GM18511 (cell line): ENCODE measurements at regions not wholly inside any gene's neighbourhood (a gene's known extent, or its start where the extent isn't known, plus 50 kb on each side); places are given as distances from the start of the nearest gene placed in this dataset.
"Not testable (repeated sequence)": the region's sequence is repeated elsewhere in the genome, so short reads cannot be mapped to it uniquely, and the experiment has no call there.

Experiments
- ATAC-seq: cut with Tn5 transposase; IDR thresholded peaks from one replicate; pipeline ENCODE4 v1.9.1; 2021; ENCODE audit warnings: mild to moderate bottlenecking, moderate library complexity; ENCODE audit not compliant: unreplicated experiment

- ATAC-seq = not testable (repeated sequence)
Observed at GRCh38 chr2:187610450-187610849, 56.2 kb upstream of the TFPI start.

GRCh38 chr2:187612857-187613256 lies 58.6 kb upstream of the TFPI start:
- no peak for ATAC-seq

GRCh38 chr2:187614756-187615155 lies 60.5 kb upstream of the TFPI start:
- no peak for ATAC-seq

- ATAC-seq = no peak
Observed at GRCh38 chr2:187615364-187615763, 61.1 kb upstream of the TFPI start.

GRCh38 chr2:187615902-187616301 lies 61.7 kb upstream of the TFPI start:
- ATAC-seq = no peak

GRCh38 chr2:187617120-187617519 lies 62.9 kb upstream of the TFPI start:
- no peak for ATAC-seq

- ATAC-seq = no peak
Observed at GRCh38 chr2:187617905-187618304, 63.7 kb upstream of the TFPI start.

- no peak for ATAC-seq
Observed at GRCh38 chr2:187618813-187619212, 64.6 kb upstream of the TFPI start.

GRCh38 chr2:187627153-187627552 lies 72.9 kb upstream of the TFPI start:
- ATAC-seq = no peak

GRCh38 chr2:187636731-187637391 lies 82.6 kb upstream of the TFPI start:
- not testable (repeated sequence) for ATAC-seq

GRCh38 chr2:187637392-187637740 lies 83.1 kb upstream of the TFPI start:
- not testable (repeated sequence) for ATAC-seq

- ATAC-seq = not testable (repeated sequence)
Observed at GRCh38 chr2:187637771-187638170, 83.5 kb upstream of the TFPI start.

GRCh38 chr2:187638840-187639239 lies 84.6 kb upstream of the TFPI start:
- no peak for ATAC-seq

- no peak for ATAC-seq
Observed at GRCh38 chr2:187640926-187641510, 86.8 kb upstream of the TFPI start.

GRCh38 chr2:187642498-187642897 lies 88.3 kb upstream of the TFPI start:
- ATAC-seq = no peak

- no peak for ATAC-seq
Observed at GRCh38 chr2:187644486-187644885, 90.3 kb upstream of the TFPI start.

- no peak for ATAC-seq
Observed at GRCh38 chr2:187644981-187645380, 90.7 kb upstream of the TFPI start.

GRCh38 chr2:187646556-187646955 lies 92.3 kb upstream of the TFPI start:
- no peak for ATAC-seq

GRCh38 chr2:187654535-187654934 lies 100.3 kb upstream of the TFPI start:
- no peak for ATAC-seq

GRCh38 chr2:187655001-187655400 lies 100.8 kb upstream of the TFPI start:
- no peak for ATAC-seq

- ATAC-seq = no peak
Observed at GRCh38 chr2:187656123-187656522, 101.9 kb upstream of the TFPI start.

GRCh38 chr2:187658952-187659525 lies 104.8 kb upstream of the TFPI start:
- ATAC-seq = peak; percentile 57

- not testable (repeated sequence) for ATAC-seq
Observed at GRCh38 chr2:187676050-187676449, 121.8 kb upstream of the TFPI start.
